HuH-7.5 (cell line): ENCODE measurements at regions not wholly inside any gene's neighbourhood (a gene's known extent, or its start where the extent isn't known, plus 50 kb on each side); places are given as distances from the start of the nearest gene placed in this dataset.
A peak's percentile ranks its signal among the peaks of the same experiment; 100 is the strongest.
"Not testable (repeated sequence)": the region's sequence is repeated elsewhere in the genome, so short reads cannot be mapped to it uniquely, and the experiment has no call there.

Experiments used
- DNase-seq: peaks from one replicate; pipeline ENCODE4 v3.0.0; 2011; ENCODE audit warnings: low spot score

- not testable (repeated sequence) for DNase-seq
Measured at GRCh38 chr11:87764075-87764474, 411.2 kb downstream of the RAB38 start.

DNA sequence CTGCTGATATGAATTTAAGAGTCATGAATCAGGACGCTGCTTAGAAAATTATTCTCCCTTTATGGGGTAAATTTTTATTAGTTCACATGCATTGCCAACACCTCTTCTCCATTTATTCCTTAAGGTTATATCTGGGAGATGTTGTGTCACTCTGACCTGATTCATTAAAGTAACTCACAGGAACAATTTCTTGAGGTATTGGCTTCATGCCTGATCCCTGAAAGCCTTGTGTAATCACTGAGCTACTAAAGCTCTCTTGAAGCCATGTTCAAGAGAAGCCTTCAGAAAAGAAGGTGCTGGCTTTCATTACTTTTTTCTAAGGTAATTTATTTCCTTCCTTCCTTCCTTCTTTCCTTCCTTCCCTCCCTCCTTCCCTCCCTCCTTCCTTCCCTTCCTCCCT lies 420.6 kb downstream of the RAB38 start:
- DNase-seq = no peak

GRCh38 chr11:87753143-87753542 lies 422.1 kb downstream of the RAB38 start:
- no peak for DNase-seq

- no peak for DNase-seq
Measured at GRCh38 chr11:87743007-87743406, 432.2 kb downstream of the RAB38 start.

DNA sequence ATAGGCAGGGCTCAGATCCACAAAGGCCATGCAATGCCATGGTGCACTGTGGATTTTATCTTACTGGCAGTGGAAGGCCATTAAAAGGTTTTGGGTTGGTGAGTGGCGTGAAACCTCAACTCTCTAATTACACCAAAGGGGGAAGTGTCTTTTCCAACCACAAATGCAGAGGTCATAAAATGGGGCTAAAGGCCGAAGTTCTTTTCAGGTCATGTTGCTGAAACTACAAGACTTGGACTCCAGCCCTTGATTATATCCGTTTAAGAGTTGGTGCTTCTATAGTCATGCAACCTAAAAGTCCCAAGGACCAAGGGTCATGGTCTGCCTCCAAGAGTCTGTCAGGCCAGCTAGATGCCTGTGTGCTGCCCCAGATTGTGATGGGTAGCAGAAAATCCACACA lies 434.3 kb downstream of the RAB38 start:
- no peak for DNase-seq

GRCh38 chr11:87740451-87740850 lies 434.8 kb downstream of the RAB38 start:
- DNase-seq = no peak

GRCh38 chr11:87739766-87740165 lies 435.5 kb downstream of the RAB38 start:
- no peak for DNase-seq

DNA sequence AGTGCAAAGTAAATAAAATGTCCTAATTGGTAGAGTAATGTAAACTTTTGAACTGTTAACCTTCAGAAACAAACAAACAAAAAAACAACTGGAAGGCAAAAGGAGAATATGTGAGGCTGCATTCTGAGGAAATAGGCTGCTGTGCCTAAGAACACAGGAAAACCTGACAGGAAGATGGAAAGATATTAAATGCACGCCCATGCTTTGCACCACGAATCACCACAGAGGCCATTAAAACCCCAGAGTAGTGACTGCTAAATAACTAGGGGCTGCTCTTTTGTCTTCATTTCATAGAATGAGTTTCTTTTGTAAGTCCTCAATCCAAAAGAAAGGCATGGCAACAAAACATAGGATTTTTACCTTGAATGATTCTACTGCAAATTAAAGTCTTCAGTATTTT lies 436.0 kb downstream of the RAB38 start:
- DNase-seq = no peak

GRCh38 chr11:87736928-87737327 lies 438.3 kb downstream of the RAB38 start:
- no peak for DNase-seq

GRCh38 chr11:87726506-87726905 lies 448.7 kb downstream of the RAB38 start:
- DNase-seq = no peak

DNA sequence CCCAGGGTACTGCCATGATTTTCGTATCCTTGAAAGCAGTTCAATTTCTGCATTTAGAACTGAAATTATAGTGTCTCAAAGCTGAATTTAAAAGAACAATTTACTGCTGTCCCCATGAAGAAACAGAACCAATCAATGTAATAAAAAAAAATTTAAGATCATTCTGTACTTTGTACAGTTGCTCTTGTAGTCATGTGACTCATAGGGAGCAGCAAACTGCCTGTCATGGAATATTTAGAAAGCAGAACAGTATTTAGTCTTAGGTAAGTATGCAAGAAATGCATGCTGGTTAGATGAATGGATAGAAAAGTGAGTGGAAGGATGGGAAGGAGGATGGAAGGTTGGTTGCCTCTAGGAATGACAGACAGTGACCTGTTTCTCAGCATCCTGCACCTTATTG lies 450.9 kb downstream of the RAB38 start:
- no peak for DNase-seq

GRCh38 chr11:87722756-87723565 lies 452.3 kb downstream of the RAB38 start:
- peak; percentile 7 for DNase-seq

DNA sequence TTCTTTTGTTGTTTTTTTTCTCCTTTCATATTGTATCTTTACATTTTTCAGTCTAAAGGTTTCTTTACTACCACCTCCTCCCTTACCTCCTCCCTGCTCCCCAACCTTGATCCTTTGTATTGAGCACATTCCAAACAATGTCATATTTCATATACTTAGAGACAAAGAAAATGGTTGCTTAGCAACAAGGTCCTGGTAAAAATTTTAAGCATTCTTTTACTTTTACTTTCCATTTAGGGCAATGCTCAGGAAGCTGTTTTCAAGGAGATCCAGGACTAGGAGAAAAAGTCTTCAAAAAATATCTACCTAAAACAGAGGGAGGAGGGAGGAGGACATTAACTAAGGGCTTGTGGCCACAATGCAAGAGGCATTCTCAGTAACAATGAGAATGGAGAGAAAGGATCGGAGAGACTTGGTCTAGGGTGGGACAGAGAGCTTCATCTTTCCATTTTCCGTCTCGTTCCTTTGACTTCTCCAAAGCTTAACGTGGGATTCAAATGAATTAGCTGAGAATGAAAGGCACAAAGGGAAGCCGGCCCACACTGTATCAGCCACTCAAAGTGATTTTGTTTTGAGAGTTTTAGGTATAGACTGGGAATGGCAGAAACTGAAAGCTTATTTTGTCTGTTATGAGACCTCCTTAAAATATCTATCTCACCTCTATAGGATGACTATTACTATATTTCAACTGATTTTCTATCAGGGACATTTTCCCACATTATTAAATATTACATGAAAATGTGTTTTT lies 455.7 kb downstream of the RAB38 start:
- DNase-seq = no peak

DNA sequence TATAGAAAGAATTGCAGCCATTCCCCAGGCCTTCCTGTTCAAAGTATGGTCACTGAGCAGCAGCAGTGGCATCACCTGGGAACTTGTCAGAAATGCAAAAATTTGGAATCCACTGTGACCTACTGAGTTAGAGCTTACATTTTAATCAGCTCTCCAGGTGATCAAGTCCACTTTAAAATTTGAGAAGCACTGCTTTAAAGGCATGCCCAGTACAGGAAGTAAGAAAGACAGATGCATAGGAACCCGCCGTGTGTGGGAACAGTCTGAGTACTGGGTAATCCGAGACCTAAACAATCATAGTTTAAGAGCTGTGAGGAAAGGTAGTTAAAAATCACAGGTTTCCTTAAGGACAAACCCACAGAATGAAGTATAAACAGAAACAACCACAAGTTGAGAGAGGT lies 462.4 kb downstream of the RAB38 start:
- no peak for DNase-seq

DNA sequence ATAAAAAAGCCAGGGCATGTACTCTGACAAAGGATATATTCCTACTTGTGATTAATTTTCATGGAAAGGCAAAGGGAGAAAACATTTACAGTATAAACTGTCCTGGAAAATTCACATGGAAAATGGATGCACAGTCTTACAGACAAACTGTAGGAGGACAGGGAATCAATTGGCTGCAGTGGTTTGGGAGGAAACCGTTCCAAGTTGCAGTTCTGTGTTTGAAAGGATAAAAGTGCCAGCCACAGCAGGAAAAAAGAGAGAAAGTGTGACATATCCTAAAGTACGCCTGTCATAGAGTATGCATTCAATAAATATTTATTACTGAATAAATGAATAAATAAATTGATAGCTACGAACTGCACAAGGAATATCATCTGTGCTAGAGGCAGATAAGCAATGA lies 462.9 kb downstream of the RAB38 start:
- no peak for DNase-seq

- not testable (repeated sequence) for DNase-seq
Measured at GRCh38 chr11:87703589-87703988, 471.7 kb downstream of the RAB38 start.

DNA sequence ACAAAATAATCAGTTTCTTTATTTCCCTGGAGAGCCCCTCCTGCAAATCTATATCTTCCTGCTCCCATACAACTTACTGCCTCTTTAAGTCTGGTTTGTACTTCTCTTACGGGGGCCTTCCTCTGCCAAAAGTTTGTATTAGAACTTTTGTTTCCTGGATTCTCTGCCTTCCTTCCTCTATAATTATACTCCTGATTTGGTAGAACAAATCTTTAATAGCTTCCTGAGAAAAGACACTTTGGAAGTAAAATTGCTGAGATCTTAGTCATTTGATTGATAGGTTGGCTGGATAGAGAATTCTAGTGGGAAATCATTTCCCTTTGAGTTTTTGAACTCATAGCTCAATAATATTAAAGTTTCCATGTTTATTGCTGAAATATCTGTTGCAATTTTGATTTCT lies 499.2 kb downstream of the RAB38 start:
- DNase-seq = no peak

- no peak for DNase-seq
Measured at GRCh38 chr11:87666730-87667129, 508.5 kb downstream of the RAB38 start.

- no peak for DNase-seq
Measured at GRCh38 chr11:87662287-87662686, 513.0 kb downstream of the RAB38 start.

DNA sequence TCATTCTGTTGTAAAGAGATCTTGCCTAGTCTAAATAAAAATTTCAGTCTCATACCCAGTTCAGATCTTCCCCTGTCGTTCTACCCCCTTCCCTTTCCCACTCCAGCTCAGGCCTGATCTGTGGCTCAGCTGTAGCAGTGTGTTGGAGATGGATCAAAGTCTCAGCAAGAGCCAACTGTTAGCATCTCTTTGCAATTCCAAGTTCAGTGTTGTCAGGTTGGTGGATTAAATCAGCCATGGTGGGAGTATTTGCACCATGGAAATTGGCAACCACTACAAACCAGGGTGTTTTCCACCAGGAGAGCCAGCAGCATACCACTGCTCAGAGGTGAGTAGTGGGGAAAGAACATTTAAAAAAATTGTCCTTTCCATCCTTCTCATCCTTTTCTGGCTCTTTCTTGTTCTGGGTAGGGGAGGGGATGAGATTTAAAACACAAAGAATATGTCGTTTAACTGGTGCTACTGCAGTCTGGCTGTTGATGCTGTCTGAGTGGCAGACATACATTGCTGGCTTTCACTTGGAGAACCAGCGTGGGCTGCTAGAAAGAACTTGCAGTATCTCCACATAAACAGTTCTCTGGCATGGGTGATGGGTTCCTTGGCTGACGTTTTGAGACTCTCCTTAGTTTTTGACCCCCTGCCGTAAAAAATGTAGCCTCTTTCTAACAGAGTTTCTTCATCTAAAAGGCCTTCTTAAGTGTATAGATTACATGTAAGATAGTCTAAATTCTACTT lies 514.1 kb downstream of the RAB38 start:
- no peak for DNase-seq

DNA sequence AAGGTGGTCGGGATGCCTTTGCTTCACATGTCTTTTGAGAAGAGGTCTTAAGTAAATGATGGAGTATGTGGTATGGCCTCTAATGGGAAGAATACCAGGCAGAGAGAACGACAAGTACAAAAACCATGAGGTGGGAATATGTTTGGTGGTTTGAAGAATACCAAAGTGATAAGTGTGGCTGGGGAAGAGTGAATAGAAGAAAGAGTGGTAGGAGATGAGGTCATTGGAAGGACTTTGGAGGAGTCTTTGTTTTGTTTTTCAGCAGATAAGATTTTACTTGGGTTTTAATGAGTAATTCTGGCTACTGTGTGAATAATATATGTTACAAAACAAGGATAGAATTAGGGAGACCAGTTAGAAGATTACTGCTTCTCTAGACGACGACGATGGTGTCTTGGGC lies 515.4 kb downstream of the RAB38 start:
- no peak for DNase-seq

DNA sequence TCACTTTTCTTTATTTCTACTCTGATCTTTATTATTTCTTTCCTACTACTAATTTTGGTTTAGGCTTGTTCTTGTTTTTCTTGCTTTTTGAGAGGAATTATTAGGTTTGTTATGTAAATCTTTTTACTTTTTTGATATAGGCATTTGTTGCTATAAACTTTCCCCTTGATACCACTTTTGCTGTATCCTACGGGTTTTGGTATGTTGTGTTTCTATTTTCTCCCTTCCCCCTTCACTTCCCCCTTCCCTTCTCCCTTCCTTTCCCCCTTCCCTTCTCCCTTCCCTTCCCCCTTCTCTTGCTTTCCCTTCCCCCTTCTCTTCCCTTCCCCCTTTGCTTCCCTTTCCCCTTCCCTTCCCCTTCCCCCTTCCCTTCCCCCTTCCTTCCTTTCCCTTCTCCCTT lies 529.6 kb downstream of the RAB38 start:
- no peak for DNase-seq
